C1 segment of cervical spinal cord (tissue), 14 donors: ENCODE measurements at regions not wholly inside any gene's neighbourhood (a gene's known extent, or its start where the extent isn't known, plus 50 kb on each side); places are given as distances from the start of the nearest gene placed in this dataset.

ENCODE experiments used
- DNase-seq, 14 donors: peaks; one replicate each; lab custom pipeline; 2025; lab: John Stamatoyannopoulos, UW

GRCh38 chr9:107064378-107064777 is 201.4 kb downstream of the ZNF462 start:
- no peak for DNase-seq

- no peak for DNase-seq
Measured at GRCh38 chr9:107065549-107065948, 202.6 kb downstream of the ZNF462 start.

DNA sequence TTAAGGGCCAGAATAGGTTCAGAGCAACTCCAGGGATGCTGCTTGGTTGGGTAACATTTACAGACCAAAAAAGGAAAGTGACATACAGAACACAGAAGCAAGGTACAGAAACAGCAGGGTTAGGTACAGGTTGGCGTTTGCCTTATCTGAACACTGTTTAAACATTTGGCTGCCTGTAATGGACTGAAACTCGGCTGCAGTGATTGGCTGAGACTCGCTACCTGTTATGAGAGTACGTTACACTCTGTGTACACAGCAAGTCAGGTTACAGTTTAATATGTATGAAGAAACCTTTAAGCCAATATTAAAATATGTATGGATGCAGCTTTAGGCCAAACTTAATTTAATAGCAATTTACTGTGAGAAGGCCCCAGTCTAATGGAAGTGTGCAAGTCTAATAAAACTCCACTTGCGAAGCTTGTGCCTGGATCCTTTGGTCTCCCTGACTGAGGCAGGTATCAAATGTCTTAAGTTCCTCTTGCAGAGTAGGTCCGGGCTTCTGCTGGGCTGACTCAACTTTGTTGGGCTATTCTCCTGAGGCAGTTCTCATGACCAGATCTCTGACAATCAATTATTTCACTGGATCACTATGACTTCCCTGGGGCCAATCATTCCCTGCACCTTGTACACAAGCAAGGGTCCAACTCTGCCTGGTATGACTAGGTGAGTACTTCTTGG is 204.9 kb downstream of the ZNF462 start:
- no peak for DNase-seq

GRCh38 chr9:107068581-107068980 is 205.6 kb downstream of the ZNF462 start:
- no peak for DNase-seq

- DNase-seq = no peak
Measured at GRCh38 chr9:107070586-107070985, 207.6 kb downstream of the ZNF462 start.

DNA sequence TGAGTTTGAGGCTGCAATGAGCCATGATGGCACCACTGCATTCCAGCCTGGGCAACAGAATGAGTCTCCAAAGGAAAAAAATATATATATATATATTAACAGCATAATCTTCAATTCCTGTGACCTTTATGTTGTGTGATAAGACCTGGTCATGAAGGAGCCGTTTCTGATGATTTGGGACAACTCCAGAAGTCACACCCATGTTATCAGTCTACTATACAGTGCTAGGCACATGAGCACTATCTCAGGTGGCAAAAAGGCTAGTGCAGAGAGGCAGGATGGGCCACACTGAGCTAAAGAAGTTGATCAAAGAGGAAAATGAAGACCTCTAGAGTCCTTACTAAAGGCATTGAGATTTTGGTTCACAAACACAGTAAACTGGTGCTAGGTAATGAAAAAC is 205.0 kb upstream of the RAD23B start:
- no peak for DNase-seq

GRCh38 chr9:107079589-107079988 is 203.5 kb upstream of the RAD23B start:
- DNase-seq = no peak

GRCh38 chr9:107080130-107080529 is 202.9 kb upstream of the RAD23B start:
- no peak for DNase-seq

DNA sequence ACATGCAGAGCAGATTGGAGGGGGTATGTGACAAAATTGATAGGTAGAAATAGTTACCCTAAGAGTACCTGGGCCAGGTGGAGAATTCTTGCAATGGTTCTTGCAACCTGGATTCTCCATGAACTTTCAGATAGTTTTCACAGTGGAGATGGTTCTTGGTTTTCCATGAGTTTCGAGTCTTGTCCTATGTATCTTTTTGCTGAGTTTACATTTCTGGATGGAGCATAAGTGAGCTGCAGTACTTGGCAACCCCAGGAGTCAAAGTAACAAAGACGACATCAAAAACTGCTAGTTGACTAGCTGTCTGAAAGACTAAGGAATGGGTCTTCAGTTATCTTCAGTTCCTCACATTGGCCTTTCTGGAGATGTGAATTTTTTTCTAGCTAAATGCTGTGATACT is 196.6 kb upstream of the RAD23B start:
- DNase-seq = no peak

GRCh38 chr9:107087222-107087621 is 195.9 kb upstream of the RAD23B start:
- DNase-seq = no peak

DNA sequence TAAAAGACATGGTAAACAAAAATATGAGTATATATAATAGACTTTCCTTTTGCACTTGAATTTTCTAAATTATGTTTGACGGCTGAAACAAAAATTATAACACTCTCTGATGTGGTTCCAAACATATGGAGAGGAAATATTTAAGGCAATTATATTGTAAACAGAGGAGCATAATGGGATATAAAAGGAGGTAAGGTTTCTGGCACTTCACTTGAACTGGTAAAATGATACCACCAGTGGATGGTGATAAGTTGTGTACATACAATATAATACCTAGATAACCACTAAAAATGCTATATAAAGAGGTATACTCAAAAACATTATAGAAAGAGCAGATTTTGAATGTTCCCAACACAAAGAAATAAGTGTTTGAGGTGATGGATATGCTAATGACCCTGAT is 192.9 kb upstream of the RAD23B start:
- DNase-seq = no peak

- no peak for DNase-seq
Measured at GRCh38 chr9:107093365-107094060, 189.6 kb upstream of the RAD23B start.

- no peak for DNase-seq
Measured at GRCh38 chr9:107094370-107094769, 188.7 kb upstream of the RAD23B start.

DNA sequence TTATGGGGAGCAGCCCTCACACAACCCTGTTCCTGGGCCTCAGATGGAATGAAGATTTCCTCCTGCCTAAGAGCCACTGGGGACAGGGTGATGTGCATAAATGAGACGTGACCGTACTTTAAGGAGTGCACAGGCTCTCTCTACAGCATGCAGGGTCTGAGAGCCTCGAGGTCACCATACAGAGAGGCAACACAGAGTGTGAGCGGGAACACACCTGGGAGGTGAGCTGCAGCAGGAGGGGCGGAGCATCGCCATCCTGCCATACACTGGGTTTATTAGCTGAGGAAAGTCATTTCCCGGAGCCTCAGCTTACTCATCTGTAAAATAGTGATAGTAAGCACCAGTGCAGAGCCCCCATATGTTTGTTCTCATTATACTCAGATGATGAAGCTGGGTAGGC is 182.5 kb upstream of the RAD23B start:
- no peak for DNase-seq

DNA sequence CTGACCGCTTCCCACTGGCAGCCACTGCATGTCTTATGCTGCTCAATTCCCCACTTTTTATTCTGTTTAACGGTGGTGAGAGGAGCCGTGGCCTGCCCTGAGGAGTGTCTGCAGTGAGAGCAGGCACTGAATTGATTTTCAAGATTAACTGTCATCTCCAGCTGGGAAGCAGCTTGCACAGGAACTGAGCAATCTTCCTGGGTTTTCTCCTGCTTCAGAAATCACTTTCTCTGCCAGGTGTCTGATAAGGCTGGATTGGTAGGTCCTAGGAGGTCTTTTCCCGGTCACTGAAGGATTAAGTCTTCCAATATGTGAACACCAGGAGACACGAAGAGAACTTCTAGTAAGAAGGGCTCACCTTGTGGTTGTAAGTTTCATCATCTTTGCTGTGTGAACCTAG is 181.1 kb upstream of the RAD23B start:
- DNase-seq = no peak

GRCh38 chr9:107103621-107104020 is 179.5 kb upstream of the RAD23B start:
- DNase-seq = no peak

GRCh38 chr9:107105784-107106183 is 177.3 kb upstream of the RAD23B start:
- DNase-seq = no peak

GRCh38 chr9:107106416-107106815 is 176.7 kb upstream of the RAD23B start:
- no peak for DNase-seq

DNA sequence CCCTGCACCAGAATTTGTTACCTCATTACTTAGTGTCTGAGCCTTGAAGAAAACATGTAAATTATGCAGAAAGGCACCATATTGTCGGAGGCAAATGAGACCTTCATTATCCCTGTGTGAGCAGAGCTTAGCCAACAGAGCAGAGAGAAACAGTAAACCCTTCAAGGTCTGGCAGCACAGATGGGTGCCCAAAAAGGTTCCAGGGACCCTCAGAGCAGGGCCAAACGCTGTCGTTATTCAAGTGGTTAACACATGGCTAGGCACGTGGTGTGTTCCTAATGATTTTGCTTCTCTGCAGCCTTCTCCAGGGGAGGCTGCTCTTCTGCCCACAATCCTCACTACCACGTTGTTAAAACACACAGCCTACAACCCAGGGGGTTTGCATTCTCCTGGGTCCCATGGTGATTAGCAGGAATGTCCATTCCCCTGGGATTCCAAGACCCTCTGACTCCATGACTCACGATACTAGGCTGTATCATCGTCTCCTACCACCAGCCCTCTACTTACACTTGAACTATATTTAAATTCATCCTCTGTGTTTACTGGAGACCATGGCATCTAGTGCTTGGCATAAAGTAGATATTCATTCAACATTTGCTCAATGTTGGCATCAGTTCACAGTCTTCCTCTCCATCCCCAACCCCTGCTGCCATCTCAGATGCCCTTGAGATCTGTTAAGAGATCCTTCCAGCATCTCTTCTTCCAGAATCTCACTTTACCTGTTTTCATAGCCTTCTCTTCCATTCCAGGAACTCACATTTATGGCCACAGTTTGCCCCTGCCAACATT is 174.5 kb upstream of the RAD23B start:
- DNase-seq = no peak

DNA sequence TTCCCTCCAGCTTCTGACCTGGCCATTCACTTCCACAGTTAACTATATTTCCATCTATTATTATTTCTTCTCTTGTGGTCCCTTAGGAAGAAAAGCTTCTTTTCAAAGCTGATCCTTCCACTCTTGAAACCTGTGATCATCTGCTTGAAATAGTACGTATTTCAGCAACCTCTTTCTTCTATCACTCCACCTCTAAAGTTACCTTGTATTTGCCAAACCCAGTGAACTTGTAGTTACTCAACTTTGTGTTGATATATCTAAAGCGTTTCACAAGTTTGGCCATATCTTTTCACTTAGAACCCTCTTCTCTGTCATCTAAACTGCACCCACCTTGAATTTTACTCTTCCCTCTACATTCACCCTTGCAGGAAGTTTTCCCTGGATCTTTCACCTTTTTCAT is 173.8 kb upstream of the RAD23B start:
- DNase-seq = no peak

GRCh38 chr9:107110153-107110552 is 172.9 kb upstream of the RAD23B start:
- DNase-seq = no peak

DNA sequence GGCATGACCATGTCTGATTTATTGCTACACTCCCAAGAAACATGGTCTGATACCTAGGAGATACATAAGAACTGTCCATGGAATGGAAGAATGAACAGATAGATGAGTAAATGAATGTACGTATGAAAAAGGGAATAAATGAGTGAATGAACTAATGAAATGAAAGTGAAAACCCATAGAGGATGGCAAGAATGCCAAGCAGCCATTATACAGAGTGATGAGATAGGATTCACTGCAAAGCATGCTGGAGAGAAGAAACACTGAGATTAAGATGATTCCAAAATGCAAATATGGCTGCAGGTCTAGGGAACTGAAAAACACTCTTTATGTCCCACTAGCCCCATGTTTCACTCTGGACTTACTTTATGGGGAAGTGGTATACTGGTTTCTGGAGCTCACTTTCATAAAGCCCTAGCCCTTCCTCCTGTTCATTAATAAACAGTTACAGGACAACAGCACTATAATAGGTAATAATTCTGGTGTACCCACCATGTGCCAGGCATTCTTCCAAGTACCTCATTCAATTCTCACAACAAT is 170.3 kb upstream of the RAD23B start:
- DNase-seq = no peak
